ENCODE measurements at regions not wholly inside any gene's neighbourhood (a gene's known extent, or its start where the extent isn't known, plus 50 kb on each side); places are given as distances from the start of the nearest gene placed in this dataset.

DNA sequence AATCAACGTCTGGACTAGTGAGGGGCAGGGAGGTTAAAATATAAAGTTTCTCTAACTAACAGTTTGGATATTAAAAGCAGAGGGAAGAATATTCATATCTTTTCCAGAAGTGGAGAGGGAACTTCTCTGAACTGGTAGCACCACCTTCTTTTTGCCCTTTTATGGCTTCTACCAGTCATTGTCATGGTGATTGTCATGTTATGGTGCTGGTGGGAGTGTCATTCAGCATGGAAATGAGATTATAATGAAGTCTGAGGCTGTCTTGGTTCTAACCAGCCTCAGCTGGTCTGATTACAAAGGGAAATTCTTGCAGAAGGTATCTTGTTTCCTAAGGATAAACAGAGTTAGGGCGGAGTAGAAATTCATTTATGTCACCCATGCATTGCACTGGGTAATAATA lies 523.8 kb downstream of the ZWINT start:
- H3K27me3 ChIP-seq (ENCODE audit: insufficient read depth, low read depth, low read length): no peaks in the 10 kb centered on the region
- no peak for TF ChIP-seq REST (IDR thresholded peaks at IDR 0.05; ENCODE audit: borderline replicate concordance)
- no peak for TF ChIP-seq MXI1 (conservative IDR thresholded peaks at IDR 0.05; ENCODE audit: poor library complexity, severe bottlenecking)
- TF ChIP-seq EZH2 (IDR thresholded peaks at IDR 0.05; ENCODE audit: borderline replicate concordance, insufficient read depth, low read length, poor library complexity, severe bottlenecking): no peak
- no peak for TF ChIP-seq POLR2AphosphoS5 (IDR thresholded peaks at IDR 0.05)
- TF ChIP-seq EP300 (conservative IDR thresholded peaks at IDR 0.05; ENCODE audit: poor library complexity, severe bottlenecking): no peak
- TF ChIP-seq TAF1 (IDR thresholded peaks at IDR 0.05; ENCODE audit: low read depth): no peak
- TF ChIP-seq SMC3 (conservative IDR thresholded peaks at IDR 0.05; ENCODE audit: poor library complexity): no peak
- TF ChIP-seq, protein P1, sequence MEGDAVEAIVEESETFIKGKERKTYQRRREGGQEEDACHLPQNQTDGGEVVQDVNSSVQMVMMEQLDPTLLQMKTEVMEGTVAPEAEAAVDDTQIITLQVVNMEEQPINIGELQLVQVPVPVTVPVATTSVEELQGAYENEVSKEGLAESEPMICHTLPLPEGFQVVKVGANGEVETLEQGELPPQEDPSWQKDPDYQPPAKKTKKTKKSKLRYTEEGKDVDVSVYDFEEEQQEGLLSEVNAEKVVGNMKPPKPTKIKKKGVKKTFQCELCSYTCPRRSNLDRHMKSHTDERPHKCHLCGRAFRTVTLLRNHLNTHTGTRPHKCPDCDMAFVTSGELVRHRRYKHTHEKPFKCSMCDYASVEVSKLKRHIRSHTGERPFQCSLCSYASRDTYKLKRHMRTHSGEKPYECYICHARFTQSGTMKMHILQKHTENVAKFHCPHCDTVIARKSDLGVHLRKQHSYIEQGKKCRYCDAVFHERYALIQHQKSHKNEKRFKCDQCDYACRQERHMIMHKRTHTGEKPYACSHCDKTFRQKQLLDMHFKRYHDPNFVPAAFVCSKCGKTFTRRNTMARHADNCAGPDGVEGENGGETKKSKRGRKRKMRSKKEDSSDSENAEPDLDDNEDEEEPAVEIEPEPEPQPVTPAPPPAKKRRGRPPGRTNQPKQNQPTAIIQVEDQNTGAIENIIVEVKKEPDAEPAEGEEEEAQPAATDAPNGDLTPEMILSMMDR (IDR thresholded peaks at IDR 0.05; ENCODE audit: poor library complexity, severe bottlenecking): no peak
- no peak for TF ChIP-seq RAD21 (conservative IDR thresholded peaks at IDR 0.05)

GRCh38 chr10:55822096-55822495 lies 539.0 kb downstream of the ZWINT start:
- Histone ChIP-seq H4K20me1 (ENCODE audit: insufficient read depth) (no peaks in the 10 kb centered on the region), H3K79me2 (replicated peaks; ENCODE audit: insufficient read depth, low read length) (no peaks in the 10 kb centered on the region), H3K4me2 (ENCODE audit: low read length) (no peak overlapping the region), H3K4me3 (ENCODE audit: low read length) (no peak overlapping the region), H3K27ac (ENCODE audit: low read length) (no peak overlapping the region), H3K27me3 (ENCODE audit: insufficient read depth, low read depth, low read length) (no peaks in the 10 kb centered on the region), H2AFZ (ENCODE audit: low read depth, low read length) (no peak overlapping the region), H3K9me3 (ENCODE audit: low read length) (no peaks in the 10 kb centered on the region), H3K36me3 (ENCODE audit: insufficient read depth, low read length) (no peaks in the 10 kb centered on the region), H3F3A (ENCODE audit: insufficient read depth, low read length, poor library complexity, severe bottlenecking) (no peaks in the 10 kb centered on the region), H3K9me2 (ENCODE audit: insufficient read depth, low read length) (no peaks in the 10 kb centered on the region), H3K9ac (ENCODE audit: low read length) (no peak overlapping the region)
- TF ChIP-seq EZH2 (IDR thresholded peaks at IDR 0.05; ENCODE audit: borderline replicate concordance, insufficient read depth, low read length, poor library complexity, severe bottlenecking) (no peak), MXI1 (conservative IDR thresholded peaks at IDR 0.05; ENCODE audit: poor library complexity, severe bottlenecking) (no peak), REST (IDR thresholded peaks at IDR 0.05; ENCODE audit: borderline replicate concordance) (no peak), POLR2AphosphoS5 (IDR thresholded peaks at IDR 0.05) (no peak), TAF1 (IDR thresholded peaks at IDR 0.05; ENCODE audit: low read depth) (no peak), SMC3 (conservative IDR thresholded peaks at IDR 0.05; ENCODE audit: poor library complexity) (no peak), EP300 (conservative IDR thresholded peaks at IDR 0.05; ENCODE audit: poor library complexity, severe bottlenecking) (no peak), RAD21 (conservative IDR thresholded peaks at IDR 0.05) (no peak)
- TF ChIP-seq, protein P1 (IDR thresholded peaks at IDR 0.05; ENCODE audit: poor library complexity, severe bottlenecking): no peak

More for the DNA sequence above, 523.8 kb downstream of the ZWINT start:
- Histone ChIP-seq H3K9me2 (ENCODE audit: insufficient read depth, low read length) (no peaks in the 10 kb centered on the region), H3K4me2 (ENCODE audit: low read length) (no peak overlapping the region), H3K36me3 (ENCODE audit: insufficient read depth, low read length) (no peaks in the 10 kb centered on the region), H3K4me3 (ENCODE audit: low read length) (no peak overlapping the region), H3F3A (ENCODE audit: insufficient read depth, low read length, poor library complexity, severe bottlenecking) (no peaks in the 10 kb centered on the region), H4K20me1 (ENCODE audit: insufficient read depth) (no peaks in the 10 kb centered on the region), H3K9ac (ENCODE audit: low read length) (no peak overlapping the region), H3K79me2 (replicated peaks; ENCODE audit: insufficient read depth, low read length) (no peaks in the 10 kb centered on the region), H3K27ac (ENCODE audit: low read length) (no peak overlapping the region), H3K9me3 (ENCODE audit: low read length) (no peaks in the 10 kb centered on the region), H2AFZ (ENCODE audit: low read depth, low read length) (no peak overlapping the region)

Measured in neural cell (in vitro differentiated cells).